ENCODE measurements at regions not wholly inside any gene's neighbourhood (a gene's known extent, or its start where the extent isn't known, plus 50 kb on each side); places are given as distances from the start of the nearest gene placed in this dataset.

GRCh38 chr2:145314119-145314633 is 794.3 kb upstream of the ZEB2 start:
- H3K9ac ChIP-seq (ENCODE audit: low read depth, low read length): no peak overlapping the region
- no peak overlapping the region for H3K4me3 ChIP-seq (ENCODE audit: low read length)
- H3K27me3 ChIP-seq (ENCODE audit: control insufficient read depth, insufficient read depth, low read length): no peaks in the 10 kb centered on the region
- no peaks in the 10 kb centered on the region for H3K4me1 ChIP-seq (ENCODE audit: control insufficient read depth, insufficient read depth, low read length)
- H3K4me2 ChIP-seq (ENCODE audit: low read length): no peak overlapping the region
- no peaks in the 10 kb centered on the region for H3K9me3 ChIP-seq (replicated peaks; ENCODE audit: low read length)
- no peaks in the 10 kb centered on the region for H3K36me3 ChIP-seq (ENCODE audit: insufficient read depth, low read length)

DNA sequence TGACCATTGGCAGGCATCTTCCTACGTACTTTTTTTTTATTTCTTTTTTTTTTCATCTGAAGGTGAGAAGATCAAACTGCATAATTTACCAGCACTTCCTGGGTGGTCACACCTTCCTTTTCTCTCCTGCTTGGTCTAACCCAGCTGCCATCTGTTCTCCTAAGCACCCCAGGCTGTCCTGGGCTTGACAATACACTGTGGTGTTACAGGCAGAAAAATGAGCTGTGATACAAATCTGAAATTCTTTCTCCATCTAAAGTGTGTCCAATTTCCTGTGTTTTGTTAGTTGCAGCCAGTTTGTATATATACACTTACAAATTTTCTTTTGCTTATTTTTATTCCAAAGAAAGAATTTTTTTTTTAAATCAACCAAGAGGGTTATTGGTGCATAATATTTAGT is 786.0 kb upstream of the ZEB2 start:
- Histone ChIP-seq H3K4me1 (ENCODE audit: control insufficient read depth, insufficient read depth, low read length) (no peaks in the 10 kb centered on the region), H3K9ac (ENCODE audit: low read depth, low read length) (no peak overlapping the region), H3K27me3 (ENCODE audit: control insufficient read depth, insufficient read depth, low read length) (no peaks in the 10 kb centered on the region), H3K4me2 (ENCODE audit: low read length) (no peak overlapping the region), H3K4me3 (ENCODE audit: low read length) (no peak overlapping the region), H3K9me3 (replicated peaks; ENCODE audit: low read length) (no peaks in the 10 kb centered on the region), H3K36me3 (ENCODE audit: insufficient read depth, low read length) (no peaks in the 10 kb centered on the region)

DNA sequence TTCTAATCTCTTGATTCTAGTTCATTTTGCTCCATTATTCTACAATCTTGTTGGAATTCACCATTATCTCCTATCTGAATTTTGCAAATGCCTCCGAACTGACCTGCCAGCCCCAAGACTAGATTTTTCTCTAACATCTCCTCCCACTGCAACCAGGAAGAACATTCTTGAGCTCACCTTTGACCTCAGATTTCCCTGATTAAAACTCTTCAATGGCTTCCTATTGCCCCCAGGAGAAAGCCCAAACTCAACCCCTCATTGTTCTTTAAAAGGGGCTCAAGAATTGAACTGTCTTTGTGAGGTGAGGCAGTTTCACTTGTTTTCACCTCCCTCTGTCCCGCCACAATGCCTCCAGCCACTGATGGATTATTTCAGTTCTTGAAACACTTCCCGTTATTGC is 784.6 kb upstream of the ZEB2 start:
- Histone ChIP-seq H3K27me3 (ENCODE audit: control insufficient read depth, insufficient read depth, low read length) (no peaks in the 10 kb centered on the region), H3K4me1 (ENCODE audit: control insufficient read depth, insufficient read depth, low read length) (no peaks in the 10 kb centered on the region), H3K9me3 (replicated peaks; ENCODE audit: low read length) (no peaks in the 10 kb centered on the region), H3K4me3 (ENCODE audit: low read length) (no peak overlapping the region), H3K36me3 (ENCODE audit: insufficient read depth, low read length) (no peaks in the 10 kb centered on the region), H3K4me2 (ENCODE audit: low read length) (no peak overlapping the region), H3K9ac (ENCODE audit: low read depth, low read length) (no peak overlapping the region)

DNA sequence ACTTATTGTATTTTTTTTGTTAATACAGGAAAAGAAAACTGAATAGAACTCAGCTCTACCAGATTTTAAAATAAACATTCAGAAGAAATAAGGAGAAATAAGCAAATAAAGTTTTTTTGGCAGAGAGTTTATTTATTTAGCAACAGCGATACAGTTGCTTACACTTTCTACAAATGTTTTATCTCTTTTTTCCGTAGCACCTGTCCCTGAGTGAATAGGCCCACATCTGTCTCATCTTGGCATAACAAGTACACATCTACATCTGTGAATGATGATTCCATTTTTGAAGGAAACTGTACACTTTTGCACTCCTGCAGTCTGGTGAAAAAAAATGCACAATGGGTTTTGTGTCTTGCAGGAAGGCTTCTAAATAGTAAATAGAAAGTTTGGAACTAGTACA is 783.6 kb upstream of the ZEB2 start:
- no peak overlapping the region for H3K4me2 ChIP-seq (ENCODE audit: low read length)
- no peak overlapping the region for H3K9ac ChIP-seq (ENCODE audit: low read depth, low read length)
- H3K9me3 ChIP-seq (replicated peaks; ENCODE audit: low read length): no peaks in the 10 kb centered on the region
- no peak overlapping the region for H3K4me3 ChIP-seq (ENCODE audit: low read length)
- no peaks in the 10 kb centered on the region for H3K36me3 ChIP-seq (ENCODE audit: insufficient read depth, low read length)
- no peaks in the 10 kb centered on the region for H3K4me1 ChIP-seq (ENCODE audit: control insufficient read depth, insufficient read depth, low read length)
- H3K27me3 ChIP-seq (ENCODE audit: control insufficient read depth, insufficient read depth, low read length): no peaks in the 10 kb centered on the region

GRCh38 chr2:145302886-145303285 is 783.0 kb upstream of the ZEB2 start:
- no peak overlapping the region for H3K4me2 ChIP-seq (ENCODE audit: low read length)
- no peaks in the 10 kb centered on the region for H3K4me1 ChIP-seq (ENCODE audit: control insufficient read depth, insufficient read depth, low read length)
- H3K9ac ChIP-seq (ENCODE audit: low read depth, low read length): no peak overlapping the region
- H3K36me3 ChIP-seq (ENCODE audit: insufficient read depth, low read length): no peaks in the 10 kb centered on the region
- H3K27me3 ChIP-seq (ENCODE audit: control insufficient read depth, insufficient read depth, low read length): no peaks in the 10 kb centered on the region
- H3K4me3 ChIP-seq (ENCODE audit: low read length): no peak overlapping the region
- H3K9me3 ChIP-seq (replicated peaks; ENCODE audit: low read length): no peaks in the 10 kb centered on the region

GRCh38 chr2:145302451-145302850 is 782.5 kb upstream of the ZEB2 start:
- no peaks in the 10 kb centered on the region for H3K36me3 ChIP-seq (ENCODE audit: insufficient read depth, low read length)
- no peak overlapping the region for H3K9ac ChIP-seq (ENCODE audit: low read depth, low read length)
- no peaks in the 10 kb centered on the region for H3K4me1 ChIP-seq (ENCODE audit: control insufficient read depth, insufficient read depth, low read length)
- H3K9me3 ChIP-seq (replicated peaks; ENCODE audit: low read length): no peaks in the 10 kb centered on the region
- no peak overlapping the region for H3K4me2 ChIP-seq (ENCODE audit: low read length)
- H3K27me3 ChIP-seq (ENCODE audit: control insufficient read depth, insufficient read depth, low read length): no peaks in the 10 kb centered on the region
- no peak overlapping the region for H3K4me3 ChIP-seq (ENCODE audit: low read length)

DNA sequence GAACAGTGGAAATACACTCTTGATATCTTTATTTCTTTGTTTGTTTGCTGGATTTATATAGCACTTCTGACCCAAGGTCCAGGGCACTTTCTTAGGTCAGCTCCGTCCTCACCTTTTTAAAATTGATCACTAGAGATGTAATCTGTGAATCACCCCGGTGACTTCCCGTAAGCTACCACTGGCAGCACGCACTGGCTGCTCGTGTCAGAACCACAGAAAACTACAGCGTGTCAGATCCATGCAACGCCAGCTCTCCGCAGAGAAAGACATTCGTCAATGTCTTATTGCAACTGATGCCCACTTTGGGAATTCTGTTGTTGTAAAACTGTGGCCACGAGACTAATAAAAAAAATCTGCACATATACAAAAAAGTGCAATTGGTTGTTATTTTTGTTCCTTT is 779.4 kb upstream of the ZEB2 start:
- H3K9ac ChIP-seq (ENCODE audit: low read depth, low read length): no peak overlapping the region
- H3K4me2 ChIP-seq (ENCODE audit: low read length): no peak overlapping the region
- no peaks in the 10 kb centered on the region for H3K36me3 ChIP-seq (ENCODE audit: insufficient read depth, low read length)
- no peaks in the 10 kb centered on the region for H3K4me1 ChIP-seq (ENCODE audit: control insufficient read depth, insufficient read depth, low read length)
- H3K27me3 ChIP-seq (ENCODE audit: control insufficient read depth, insufficient read depth, low read length): no peaks in the 10 kb centered on the region
- H3K9me3 ChIP-seq (replicated peaks; ENCODE audit: low read length): no peaks in the 10 kb centered on the region
- no peak overlapping the region for H3K4me3 ChIP-seq (ENCODE audit: low read length)

- Histone ChIP-seq H3K36me3 (ENCODE audit: insufficient read depth, low read length) (no peaks in the 10 kb centered on the region), H3K9me3 (replicated peaks; ENCODE audit: low read length) (no peaks in the 10 kb centered on the region), H3K4me1 (ENCODE audit: control insufficient read depth, insufficient read depth, low read length) (no peaks in the 10 kb centered on the region), H3K9ac (ENCODE audit: low read depth, low read length) (no peak overlapping the region), H3K4me2 (ENCODE audit: low read length) (no peak overlapping the region), H3K27me3 (ENCODE audit: control insufficient read depth, insufficient read depth, low read length) (no peaks in the 10 kb centered on the region), H3K4me3 (ENCODE audit: low read length) (no peak overlapping the region)
Measured at GRCh38 chr2:145292166-145292565, 772.2 kb upstream of the ZEB2 start.

DNA sequence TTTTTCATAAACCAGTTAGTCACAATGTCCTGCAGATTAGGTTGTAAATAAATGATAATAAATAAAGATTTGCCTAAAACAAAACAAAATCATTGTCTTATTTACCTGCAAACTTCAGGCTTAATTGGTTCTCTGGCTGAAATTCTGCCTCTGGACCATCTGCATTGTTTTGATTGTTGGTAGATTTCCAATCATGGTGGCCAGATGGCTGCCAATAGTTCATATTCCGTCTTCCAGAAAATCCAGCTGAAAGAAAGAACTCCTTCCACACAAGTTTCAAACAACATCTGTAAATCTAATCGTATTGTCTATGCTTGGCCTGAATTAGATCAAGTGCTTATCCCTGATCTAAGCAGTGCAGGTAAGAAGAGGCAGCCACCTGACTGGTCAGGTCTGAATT is 771.1 kb upstream of the ZEB2 start:
- Histone ChIP-seq H3K9ac (ENCODE audit: low read depth, low read length) (no peak overlapping the region), H3K4me1 (ENCODE audit: control insufficient read depth, insufficient read depth, low read length) (no peaks in the 10 kb centered on the region), H3K27me3 (ENCODE audit: control insufficient read depth, insufficient read depth, low read length) (no peaks in the 10 kb centered on the region), H3K4me3 (ENCODE audit: low read length) (no peak overlapping the region), H3K9me3 (replicated peaks; ENCODE audit: low read length) (no peaks in the 10 kb centered on the region), H3K4me2 (ENCODE audit: low read length) (no peak overlapping the region), H3K36me3 (ENCODE audit: insufficient read depth, low read length) (no peaks in the 10 kb centered on the region)

- Histone ChIP-seq H3K9ac (ENCODE audit: low read depth, low read length) (no peak overlapping the region), H3K4me2 (ENCODE audit: low read length) (no peak overlapping the region), H3K4me1 (ENCODE audit: control insufficient read depth, insufficient read depth, low read length) (no peaks in the 10 kb centered on the region)
Measured at GRCh38 chr2:145289946-145290345, 770.0 kb upstream of the ZEB2 start.

GRCh38 chr2:145288650-145289496 is 769.0 kb upstream of the ZEB2 start:
- H3K4me3 ChIP-seq (ENCODE audit: low read length): no peak overlapping the region
- no peaks in the 10 kb centered on the region for H3K27me3 ChIP-seq (ENCODE audit: control insufficient read depth, insufficient read depth, low read length)
- H3K9ac ChIP-seq (ENCODE audit: low read depth, low read length): no peak overlapping the region

More at GRCh38 chr2:145289946-145290345, 770.0 kb upstream of the ZEB2 start:
- H3K9me3 ChIP-seq (replicated peaks; ENCODE audit: low read length): no peaks in the 10 kb centered on the region
- H3K36me3 ChIP-seq (ENCODE audit: insufficient read depth, low read length): no peaks in the 10 kb centered on the region
- no peaks in the 10 kb centered on the region for H3K27me3 ChIP-seq (ENCODE audit: control insufficient read depth, insufficient read depth, low read length)
- H3K4me3 ChIP-seq (ENCODE audit: low read length): no peak overlapping the region

GRCh38 chr2:145287736-145288135 is 767.8 kb upstream of the ZEB2 start:
- Histone ChIP-seq H3K4me2 (ENCODE audit: low read length) (no peak overlapping the region), H3K4me1 (ENCODE audit: control insufficient read depth, insufficient read depth, low read length) (no peaks in the 10 kb centered on the region), H3K27me3 (ENCODE audit: control insufficient read depth, insufficient read depth, low read length) (no peaks in the 10 kb centered on the region), H3K9ac (ENCODE audit: low read depth, low read length) (no peak overlapping the region), H3K9me3 (replicated peaks; ENCODE audit: low read length) (no peaks in the 10 kb centered on the region), H3K36me3 (ENCODE audit: insufficient read depth, low read length) (no peaks in the 10 kb centered on the region), H3K4me3 (ENCODE audit: low read length) (no peak overlapping the region)

More at GRCh38 chr2:145288650-145289496, 769.0 kb upstream of the ZEB2 start:
- Histone ChIP-seq H3K4me1 (ENCODE audit: control insufficient read depth, insufficient read depth, low read length) (no peaks in the 10 kb centered on the region), H3K4me2 (ENCODE audit: low read length) (no peak overlapping the region), H3K9me3 (replicated peaks; ENCODE audit: low read length) (no peaks in the 10 kb centered on the region), H3K36me3 (ENCODE audit: insufficient read depth, low read length) (no peaks in the 10 kb centered on the region)

Measured in skeletal muscle satellite cell (primary cell).